Prostate gland (tissue), 2 donors: ENCODE measurements at regions not wholly inside any gene's neighbourhood (a gene's known extent, or its start where the extent isn't known, plus 50 kb on each side); places are given as distances from the start of the nearest gene placed in this dataset.

Experiments used
- CTCF ChIP-seq, 4 experiments: fragments of 200-600 bp in 2 of 4; fragments of 450-650 bp in 2 of 4; sonication (generic) in 2 of 4; IDR thresholded peaks; 1 replicate in 3 of 4; 2 replicates in 1 of 4; pipeline ENCODE4 v1.5.1; 2016 to 2019; ENCODE audit warnings: antibody characterized with exemption in 4 of 4, mild to moderate bottlenecking in 2 of 4, moderate library complexity in 2 of 4
- POLR2A ChIP-seq: fragments of 450-650 bp; IDR thresholded peaks from one replicate; pipeline ENCODE4 v1.6.1; 2016; ENCODE audit warnings: antibody characterized with exemption, mild to moderate bottlenecking
- POLR2AphosphoS5 ChIP-seq: sonication (generic); formaldehyde crosslinking; IDR thresholded peaks from one replicate; pipeline ENCODE4 v1.6.1; 2017; ENCODE audit warnings: antibody characterized with exemption

- TF ChIP-seq POLR2A (no peak), CTCF (IDR thresholded peaks at IDR 0.05) (no peak), POLR2AphosphoS5 (no peak)
Measured at GRCh38 chr10:93150289-93150688, 76.6 kb downstream of the CYP26A1 start.
